WTC11 (cell line): ENCODE measurements at regions not wholly inside any gene's neighbourhood (a gene's known extent, or its start where the extent isn't known, plus 50 kb on each side); places are given as distances from the start of the nearest gene placed in this dataset.
"Not testable (repeated sequence)": the region's sequence is repeated elsewhere in the genome, so short reads cannot be mapped to it uniquely, and the experiment has no call there.

Experiments used
- ATAC-seq: fragments of 200-7000 bp; cut with Tn5 transposase; 2 replicates; pipeline ENCODE4 v1.10.0; 2021; ENCODE audit warnings: mild to moderate bottlenecking, moderate library complexity
- CTCF ChIA-PET: fragments of 300-600 bp; sonication (Branson Sonifier 250); formaldehyde crosslinking; loops from one replicate; lab custom pipeline; 2021; ENCODE audit warnings: antibody characterized with exemption; lab: Charles Lee
- POLR2A ChIA-PET: fragments of 350-600 bp; sonication (Branson Sonifier 250); formaldehyde crosslinking; loops from one replicate; lab custom pipeline; 2021; ENCODE audit warnings: antibody characterized with exemption; lab: Charles Lee
- DNase-seq: peaks from one replicate; pipeline ENCODE4 v3.0.0; 2021; ENCODE audit warnings: low spot score
- H3K27ac Mint-ChIP-seq: 2 replicates; pipeline ENCODE4 v1.8.0; 2021; ENCODE audit warnings: mixed read lengths
- H3K27me3 Mint-ChIP-seq: 2 replicates; pipeline ENCODE4 v1.8.0; 2021; ENCODE audit warnings: low read depth, mild to moderate bottlenecking, moderate library complexity, mixed read lengths
- H3K36me3 Mint-ChIP-seq: 2 replicates; pipeline ENCODE4 v1.8.0; 2021; ENCODE audit warnings: mixed read lengths
- H3K4me1 Mint-ChIP-seq: 2 replicates; pipeline ENCODE4 v1.8.0; 2022; ENCODE audit warnings: mixed read lengths
- H3K4me3 Mint-ChIP-seq: 2 replicates; pipeline ENCODE4 v1.8.0; 2021; ENCODE audit warnings: mild to moderate bottlenecking, moderate library complexity, mixed read lengths
- H3K9me3 Mint-ChIP-seq: 2 replicates; pipeline ENCODE4 v1.8.0; 2021; ENCODE audit warnings: mixed read lengths
- CREB1 ChIP-seq: sonication (generic); formaldehyde crosslinking; IDR thresholded peaks from 2 replicates; pipeline ENCODE4 v1.8.0; 2023; ENCODE audit warnings: mild to moderate bottlenecking, missing genetic modification reagents
- GABPB1 ChIP-seq: sonication (generic); formaldehyde crosslinking; IDR thresholded peaks from 2 replicates; pipeline ENCODE4 v1.8.1; 2023; ENCODE audit warnings: mild to moderate bottlenecking, missing genetic modification reagents
- MYBL2 ChIP-seq: sonication (generic); formaldehyde crosslinking; IDR thresholded peaks from 2 replicates; pipeline ENCODE4 v1.8.1; 2023; ENCODE audit warnings: mild to moderate bottlenecking, moderate library complexity, missing genetic modification reagents
- NR1H2 ChIP-seq: sonication (generic); formaldehyde crosslinking; IDR thresholded peaks from 2 replicates; pipeline ENCODE4 v1.9.0; 2021; ENCODE audit warnings: mild to moderate bottlenecking, moderate library complexity, missing genetic modification reagents
- NR2C2 ChIP-seq: sonication (generic); formaldehyde crosslinking; IDR thresholded peaks from 2 replicates; pipeline ENCODE4 v1.8.0; 2022; ENCODE audit warnings: mild to moderate bottlenecking, missing genetic modification reagents
- ZNF396 ChIP-seq: fragments of 250-450 bp; sonication (Bioruptor Pico); IDR thresholded peaks from 2 replicates; pipeline ENCODE4 v1.8.0; 2021; ENCODE audit warnings: mild to moderate bottlenecking, moderate library complexity, borderline replicate concordance
- ZNF416 ChIP-seq: fragments of 250-450 bp; sonication (Bioruptor Pico); IDR thresholded peaks from 2 replicates; pipeline ENCODE4 v1.9.0; 2021; ENCODE audit warnings: mild to moderate bottlenecking, inconsistent platforms
- ZNF671 ChIP-seq: fragments of 250-450 bp; sonication (Bioruptor Pico); IDR thresholded peaks from 2 replicates; pipeline ENCODE4 v1.8.0; 2021; ENCODE audit warnings: mild to moderate bottlenecking
- TF ChIP-seq, protein P1 (sequence below): sonication (generic); formaldehyde crosslinking; IDR thresholded peaks from 2 replicates; pipeline ENCODE4 v1.8.1; 2022; ENCODE audit warnings: mild to moderate bottlenecking, missing genetic modification reagents, moderate library complexity, borderline replicate concordance
- TF ChIP-seq, protein P2 (sequence below): sonication (generic); formaldehyde crosslinking; IDR thresholded peaks from 2 replicates; pipeline ENCODE4 v1.8.1; 2023; ENCODE audit warnings: mild to moderate bottlenecking, missing genetic modification reagents
- TF ChIP-seq, protein P3 (sequence below): sonication (generic); formaldehyde crosslinking; IDR thresholded peaks from 2 replicates; pipeline ENCODE4 v1.8.0; 2022; ENCODE audit warnings: missing genetic modification reagents
- TF ChIP-seq, protein P4 (sequence below): sonication (generic); formaldehyde crosslinking; IDR thresholded peaks from 2 replicates; pipeline ENCODE4 v1.8.0; 2023; ENCODE audit warnings: missing genetic modification reagents
- TF ChIP-seq, protein P5 (sequence below): sonication (generic); formaldehyde crosslinking; IDR thresholded peaks from 2 replicates; pipeline ENCODE4 v1.8.1; 2023; ENCODE audit warnings: mild to moderate bottlenecking, moderate library complexity, missing genetic modification reagents
- TF ChIP-seq, protein P6 (sequence below): fragments of 250-450 bp; sonication (Bioruptor Pico); IDR thresholded peaks from 2 replicates; pipeline ENCODE4 v1.8.0; 2021; ENCODE audit warnings: mild to moderate bottlenecking
- TF ChIP-seq, protein P7 (sequence below): sonication (generic); formaldehyde crosslinking; IDR thresholded peaks from 2 replicates; pipeline ENCODE4 v1.8.1; 2022; ENCODE audit warnings: mild to moderate bottlenecking, moderate library complexity, missing genetic modification reagents
- TF ChIP-seq, protein P8 (sequence below): fragments of 250-450 bp; sonication (Bioruptor Pico); IDR thresholded peaks from 2 replicates; pipeline ENCODE4 v1.9.0; 2021; ENCODE audit warnings: moderate library complexity, mild to moderate bottlenecking, inconsistent platforms, borderline replicate concordance
- TF ChIP-seq, protein P9 (sequence below): sonication (generic); formaldehyde crosslinking; IDR thresholded peaks from 2 replicates; pipeline ENCODE4 v1.8.0; 2022; ENCODE audit warnings: mild to moderate bottlenecking, missing genetic modification reagents
- TF ChIP-seq, protein P10 (sequence below): sonication (generic); formaldehyde crosslinking; conservative IDR thresholded peaks from 2 replicates; pipeline ENCODE4 v1.8.1; 2023; ENCODE audit warnings: mild to moderate bottlenecking, low read depth, missing genetic modification reagents, moderate library complexity

DNA sequence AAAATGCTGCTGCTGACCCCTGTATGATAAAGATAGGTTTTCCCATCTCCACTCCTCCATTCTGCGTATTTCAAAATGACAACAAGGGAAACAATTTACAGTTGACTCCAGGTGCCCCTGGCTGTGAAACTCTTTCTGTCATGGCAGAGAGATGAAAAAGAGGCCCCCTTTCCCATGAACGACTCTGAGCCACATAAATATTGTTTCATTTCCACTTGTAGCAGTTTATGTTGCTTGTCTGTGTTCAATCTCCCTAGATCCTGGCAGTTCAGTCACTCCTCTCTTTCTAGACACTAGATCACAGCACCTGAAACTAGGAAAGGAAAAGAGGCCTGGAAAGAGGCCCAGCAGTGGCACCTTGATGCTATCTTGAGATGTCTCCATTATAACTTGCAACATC, 121.0 kb upstream of the ZNF521 start:
- DNase-seq, result no peak
- Mint-ChIP-seq H3K4me1 (peaks cover under 1% of the 10 kb centered on the region; the same call in 1 of the 2 replicates), H3K4me3 (no peak overlapping the region), H3K27ac (no peak overlapping the region), H3K27me3 (no peaks in the 10 kb centered on the region; the same call in 1 of the 2 replicates), H3K36me3 (no peaks in the 10 kb centered on the region; the same call in 1 of the 2 replicates), H3K9me3 (peaks cover 28% of the 10 kb centered on the region)
- TF ChIP-seq MYBL2 (CRISPR knock-in tag) (no peak), CREB1 (no peak), ZNF396 (no peak), ZNF671 (CRISPR knock-in tag) (no peak), GABPB1 (CRISPR knock-in tag) (no peak), ZNF416 (CRISPR knock-in tag) (no peak), NR2C2 (CRISPR knock-in tag) (no peak), NR1H2 (no peak)
- TF ChIP-seq, protein P1, sequence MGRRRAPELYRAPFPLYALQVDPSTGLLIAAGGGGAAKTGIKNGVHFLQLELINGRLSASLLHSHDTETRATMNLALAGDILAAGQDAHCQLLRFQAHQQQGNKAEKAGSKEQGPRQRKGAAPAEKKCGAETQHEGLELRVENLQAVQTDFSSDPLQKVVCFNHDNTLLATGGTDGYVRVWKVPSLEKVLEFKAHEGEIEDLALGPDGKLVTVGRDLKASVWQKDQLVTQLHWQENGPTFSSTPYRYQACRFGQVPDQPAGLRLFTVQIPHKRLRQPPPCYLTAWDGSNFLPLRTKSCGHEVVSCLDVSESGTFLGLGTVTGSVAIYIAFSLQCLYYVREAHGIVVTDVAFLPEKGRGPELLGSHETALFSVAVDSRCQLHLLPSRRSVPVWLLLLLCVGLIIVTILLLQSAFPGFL, result no peak
- TF ChIP-seq, protein P2, sequence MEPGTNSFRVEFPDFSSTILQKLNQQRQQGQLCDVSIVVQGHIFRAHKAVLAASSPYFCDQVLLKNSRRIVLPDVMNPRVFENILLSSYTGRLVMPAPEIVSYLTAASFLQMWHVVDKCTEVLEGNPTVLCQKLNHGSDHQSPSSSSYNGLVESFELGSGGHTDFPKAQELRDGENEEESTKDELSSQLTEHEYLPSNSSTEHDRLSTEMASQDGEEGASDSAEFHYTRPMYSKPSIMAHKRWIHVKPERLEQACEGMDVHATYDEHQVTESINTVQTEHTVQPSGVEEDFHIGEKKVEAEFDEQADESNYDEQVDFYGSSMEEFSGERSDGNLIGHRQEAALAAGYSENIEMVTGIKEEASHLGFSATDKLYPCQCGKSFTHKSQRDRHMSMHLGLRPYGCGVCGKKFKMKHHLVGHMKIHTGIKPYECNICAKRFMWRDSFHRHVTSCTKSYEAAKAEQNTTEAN (CRISPR knock-in tag), result no peak
- TF ChIP-seq, protein P3, sequence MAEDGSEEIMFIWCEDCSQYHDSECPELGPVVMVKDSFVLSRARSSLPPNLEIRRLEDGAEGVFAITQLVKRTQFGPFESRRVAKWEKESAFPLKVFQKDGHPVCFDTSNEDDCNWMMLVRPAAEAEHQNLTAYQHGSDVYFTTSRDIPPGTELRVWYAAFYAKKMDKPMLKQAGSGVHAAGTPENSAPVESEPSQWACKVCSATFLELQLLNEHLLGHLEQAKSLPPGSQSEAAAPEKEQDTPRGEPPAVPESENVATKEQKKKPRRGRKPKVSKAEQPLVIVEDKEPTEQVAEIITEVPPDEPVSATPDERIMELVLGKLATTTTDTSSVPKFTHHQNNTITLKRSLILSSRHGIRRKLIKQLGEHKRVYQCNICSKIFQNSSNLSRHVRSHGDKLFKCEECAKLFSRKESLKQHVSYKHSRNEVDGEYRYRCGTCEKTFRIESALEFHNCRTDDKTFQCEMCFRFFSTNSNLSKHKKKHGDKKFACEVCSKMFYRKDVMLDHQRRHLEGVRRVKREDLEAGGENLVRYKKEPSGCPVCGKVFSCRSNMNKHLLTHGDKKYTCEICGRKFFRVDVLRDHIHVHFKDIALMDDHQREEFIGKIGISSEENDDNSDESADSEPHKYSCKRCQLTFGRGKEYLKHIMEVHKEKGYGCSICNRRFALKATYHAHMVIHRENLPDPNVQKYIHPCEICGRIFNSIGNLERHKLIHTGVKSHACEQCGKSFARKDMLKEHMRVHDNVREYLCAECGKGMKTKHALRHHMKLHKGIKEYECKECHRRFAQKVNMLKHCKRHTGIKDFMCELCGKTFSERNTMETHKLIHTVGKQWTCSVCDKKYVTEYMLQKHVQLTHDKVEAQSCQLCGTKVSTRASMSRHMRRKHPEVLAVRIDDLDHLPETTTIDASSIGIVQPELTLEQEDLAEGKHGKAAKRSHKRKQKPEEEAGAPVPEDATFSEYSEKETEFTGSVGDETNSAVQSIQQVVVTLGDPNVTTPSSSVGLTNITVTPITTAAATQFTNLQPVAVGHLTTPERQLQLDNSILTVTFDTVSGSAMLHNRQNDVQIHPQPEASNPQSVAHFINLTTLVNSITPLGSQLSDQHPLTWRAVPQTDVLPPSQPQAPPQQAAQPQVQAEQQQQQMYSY, result no peak
- TF ChIP-seq, protein P4, sequence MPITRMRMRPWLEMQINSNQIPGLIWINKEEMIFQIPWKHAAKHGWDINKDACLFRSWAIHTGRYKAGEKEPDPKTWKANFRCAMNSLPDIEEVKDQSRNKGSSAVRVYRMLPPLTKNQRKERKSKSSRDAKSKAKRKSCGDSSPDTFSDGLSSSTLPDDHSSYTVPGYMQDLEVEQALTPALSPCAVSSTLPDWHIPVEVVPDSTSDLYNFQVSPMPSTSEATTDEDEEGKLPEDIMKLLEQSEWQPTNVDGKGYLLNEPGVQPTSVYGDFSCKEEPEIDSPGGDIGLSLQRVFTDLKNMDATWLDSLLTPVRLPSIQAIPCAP (CRISPR knock-in tag), result no peak
- TF ChIP-seq, protein P5, sequence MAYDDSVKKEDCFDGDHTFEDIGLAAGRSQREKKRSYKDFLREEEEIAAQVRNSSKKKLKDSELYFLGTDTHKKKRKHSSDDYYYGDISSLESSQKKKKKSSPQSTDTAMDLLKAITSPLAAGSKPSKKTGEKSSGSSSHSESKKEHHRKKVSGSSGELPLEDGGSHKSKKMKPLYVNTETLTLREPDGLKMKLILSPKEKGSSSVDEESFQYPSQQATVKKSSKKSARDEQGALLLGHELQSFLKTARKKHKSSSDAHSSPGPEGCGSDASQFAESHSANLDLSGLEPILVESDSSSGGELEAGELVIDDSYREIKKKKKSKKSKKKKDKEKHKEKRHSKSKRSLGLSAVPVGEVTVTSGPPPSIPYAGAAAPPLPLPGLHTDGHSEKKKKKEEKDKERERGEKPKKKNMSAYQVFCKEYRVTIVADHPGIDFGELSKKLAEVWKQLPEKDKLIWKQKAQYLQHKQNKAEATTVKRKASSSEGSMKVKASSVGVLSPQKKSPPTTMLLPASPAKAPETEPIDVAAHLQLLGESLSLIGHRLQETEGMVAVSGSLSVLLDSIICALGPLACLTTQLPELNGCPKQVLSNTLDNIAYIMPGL (CRISPR knock-in tag), result no peak
- TF ChIP-seq, protein P6, sequence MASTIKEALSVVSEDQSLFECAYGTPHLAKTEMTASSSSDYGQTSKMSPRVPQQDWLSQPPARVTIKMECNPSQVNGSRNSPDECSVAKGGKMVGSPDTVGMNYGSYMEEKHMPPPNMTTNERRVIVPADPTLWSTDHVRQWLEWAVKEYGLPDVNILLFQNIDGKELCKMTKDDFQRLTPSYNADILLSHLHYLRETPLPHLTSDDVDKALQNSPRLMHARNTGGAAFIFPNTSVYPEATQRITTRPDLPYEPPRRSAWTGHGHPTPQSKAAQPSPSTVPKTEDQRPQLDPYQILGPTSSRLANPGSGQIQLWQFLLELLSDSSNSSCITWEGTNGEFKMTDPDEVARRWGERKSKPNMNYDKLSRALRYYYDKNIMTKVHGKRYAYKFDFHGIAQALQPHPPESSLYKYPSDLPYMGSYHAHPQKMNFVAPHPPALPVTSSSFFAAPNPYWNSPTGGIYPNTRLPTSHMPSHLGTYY (CRISPR knock-in tag), result no peak
- TF ChIP-seq, protein P7, sequence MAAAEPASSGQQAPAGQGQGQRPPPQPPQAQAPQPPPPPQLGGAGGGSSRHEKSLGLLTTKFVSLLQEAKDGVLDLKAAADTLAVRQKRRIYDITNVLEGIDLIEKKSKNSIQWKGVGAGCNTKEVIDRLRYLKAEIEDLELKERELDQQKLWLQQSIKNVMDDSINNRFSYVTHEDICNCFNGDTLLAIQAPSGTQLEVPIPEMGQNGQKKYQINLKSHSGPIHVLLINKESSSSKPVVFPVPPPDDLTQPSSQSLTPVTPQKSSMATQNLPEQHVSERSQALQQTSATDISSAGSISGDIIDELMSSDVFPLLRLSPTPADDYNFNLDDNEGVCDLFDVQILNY (CRISPR knock-in tag), result no peak
- TF ChIP-seq, protein P8, sequence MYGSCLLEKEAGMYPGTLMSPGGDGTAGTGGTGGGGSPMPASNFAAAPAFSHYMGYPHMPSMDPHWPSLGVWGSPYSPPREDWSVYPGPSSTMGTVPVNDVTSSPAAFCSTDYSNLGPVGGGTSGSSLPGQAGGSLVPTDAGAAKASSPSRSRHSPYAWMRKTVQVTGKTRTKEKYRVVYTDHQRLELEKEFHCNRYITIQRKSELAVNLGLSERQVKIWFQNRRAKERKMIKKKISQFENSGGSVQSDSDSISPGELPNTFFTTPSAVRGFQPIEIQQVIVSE, result no peak
- TF ChIP-seq, protein P9, sequence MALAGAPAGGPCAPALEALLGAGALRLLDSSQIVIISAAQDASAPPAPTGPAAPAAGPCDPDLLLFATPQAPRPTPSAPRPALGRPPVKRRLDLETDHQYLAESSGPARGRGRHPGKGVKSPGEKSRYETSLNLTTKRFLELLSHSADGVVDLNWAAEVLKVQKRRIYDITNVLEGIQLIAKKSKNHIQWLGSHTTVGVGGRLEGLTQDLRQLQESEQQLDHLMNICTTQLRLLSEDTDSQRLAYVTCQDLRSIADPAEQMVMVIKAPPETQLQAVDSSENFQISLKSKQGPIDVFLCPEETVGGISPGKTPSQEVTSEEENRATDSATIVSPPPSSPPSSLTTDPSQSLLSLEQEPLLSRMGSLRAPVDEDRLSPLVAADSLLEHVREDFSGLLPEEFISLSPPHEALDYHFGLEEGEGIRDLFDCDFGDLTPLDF, result no peak
- TF ChIP-seq, protein P10, sequence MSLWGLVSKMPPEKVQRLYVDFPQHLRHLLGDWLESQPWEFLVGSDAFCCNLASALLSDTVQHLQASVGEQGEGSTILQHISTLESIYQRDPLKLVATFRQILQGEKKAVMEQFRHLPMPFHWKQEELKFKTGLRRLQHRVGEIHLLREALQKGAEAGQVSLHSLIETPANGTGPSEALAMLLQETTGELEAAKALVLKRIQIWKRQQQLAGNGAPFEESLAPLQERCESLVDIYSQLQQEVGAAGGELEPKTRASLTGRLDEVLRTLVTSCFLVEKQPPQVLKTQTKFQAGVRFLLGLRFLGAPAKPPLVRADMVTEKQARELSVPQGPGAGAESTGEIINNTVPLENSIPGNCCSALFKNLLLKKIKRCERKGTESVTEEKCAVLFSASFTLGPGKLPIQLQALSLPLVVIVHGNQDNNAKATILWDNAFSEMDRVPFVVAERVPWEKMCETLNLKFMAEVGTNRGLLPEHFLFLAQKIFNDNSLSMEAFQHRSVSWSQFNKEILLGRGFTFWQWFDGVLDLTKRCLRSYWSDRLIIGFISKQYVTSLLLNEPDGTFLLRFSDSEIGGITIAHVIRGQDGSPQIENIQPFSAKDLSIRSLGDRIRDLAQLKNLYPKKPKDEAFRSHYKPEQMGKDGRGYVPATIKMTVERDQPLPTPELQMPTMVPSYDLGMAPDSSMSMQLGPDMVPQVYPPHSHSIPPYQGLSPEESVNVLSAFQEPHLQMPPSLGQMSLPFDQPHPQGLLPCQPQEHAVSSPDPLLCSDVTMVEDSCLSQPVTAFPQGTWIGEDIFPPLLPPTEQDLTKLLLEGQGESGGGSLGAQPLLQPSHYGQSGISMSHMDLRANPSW (CRISPR knock-in tag), result no peak
- POLR2A ChIA-PET, result no interaction called here
- CTCF ChIA-PET, result no interaction called here
- ATAC-seq, result no peak

DNA sequence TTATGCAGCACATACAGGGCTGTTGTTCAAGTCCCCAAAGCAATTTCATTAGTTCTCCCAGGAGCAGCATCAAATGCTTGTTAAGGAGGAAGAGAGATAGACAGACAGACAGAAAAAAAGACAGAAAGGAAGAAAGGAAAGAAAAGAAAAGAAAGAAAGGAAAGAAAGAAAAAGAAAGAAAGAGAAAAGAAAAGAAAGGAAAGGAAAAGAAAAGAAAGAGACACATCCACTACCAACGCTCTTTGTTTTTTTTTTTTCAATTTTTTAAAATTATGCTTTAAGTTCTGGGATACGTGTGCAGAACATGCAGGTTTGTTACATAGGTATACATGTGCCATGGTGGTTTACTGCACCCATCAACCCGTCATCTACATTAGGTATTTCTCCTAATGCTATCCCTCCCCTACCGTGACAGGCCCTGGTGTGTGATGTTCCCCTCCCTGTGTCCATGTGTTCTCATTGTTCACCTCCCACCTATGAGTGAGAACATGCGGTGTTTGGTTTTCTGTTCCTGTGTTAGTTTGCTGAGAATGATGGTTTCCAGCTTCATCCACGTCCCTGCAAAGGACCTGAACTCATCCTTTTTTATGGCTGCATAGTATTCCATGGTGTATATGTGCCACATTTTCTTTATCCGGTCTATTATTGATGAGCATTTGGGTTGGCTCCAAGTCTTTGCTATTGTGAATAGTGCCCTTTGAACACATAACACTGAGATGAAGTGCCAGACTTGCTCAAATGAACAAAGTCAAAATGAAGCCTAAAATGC, 119.0 kb upstream of the ZNF521 start:
- POLR2A ChIA-PET, ATAC-seq, H3K27ac Mint-ChIP-seq: not testable (repeated sequence)

More for the DNA sequence above, 119.0 kb upstream of the ZNF521 start:
- CTCF ChIA-PET, H3K4me3 Mint-ChIP-seq, DNase-seq, H3K36me3 Mint-ChIP-seq, H3K27me3 Mint-ChIP-seq: not testable (repeated sequence)
- H3K9me3 Mint-ChIP-seq, result peaks cover 11% of the 10 kb centered on the region
- H3K4me1 Mint-ChIP-seq, result peaks cover 21% of the 10 kb centered on the region
